NCI-H1417 (cell line): ENCODE measurements at regions not wholly inside any gene's neighbourhood (a gene's known extent, or its start where the extent isn't known, plus 50 kb on each side); places are given as distances from the start of the nearest gene placed in this dataset.
"Not testable (repeated sequence)": the region's sequence is repeated elsewhere in the genome, so short reads cannot be mapped to it uniquely, and the experiment has no call there.

Source experiments
- DNase-seq, 3 experiments: peaks; one replicate each; lab custom pipeline; 2025; lab: John Stamatoyannopoulos, UW

- no peak for DNase-seq
Observed at GRCh38 chrX:34404386-34405070, 252.6 kb downstream of the TMEM47 start.

GRCh38 chrX:34401411-34401810 is 255.7 kb downstream of the TMEM47 start:
- DNase-seq: no peak

GRCh38 chrX:34382416-34382815 is 250.3 kb upstream of the FAM47A start:
- DNase-seq: no peak

GRCh38 chrX:34381241-34381640 is 249.1 kb upstream of the FAM47A start:
- DNase-seq: no peak

GRCh38 chrX:34379891-34380290 is 247.8 kb upstream of the FAM47A start:
- no peak for DNase-seq

- no peak for DNase-seq
Observed at GRCh38 chrX:34377645-34378044, 245.5 kb upstream of the FAM47A start.

GRCh38 chrX:34371754-34372153 is 239.6 kb upstream of the FAM47A start:
- no peak for DNase-seq

GRCh38 chrX:34365471-34365870 is 233.4 kb upstream of the FAM47A start:
- DNase-seq: peak in 2 of 3 experiments; percentile 4 to 63

GRCh38 chrX:34350561-34351335 is 218.6 kb upstream of the FAM47A start:
- no peak for DNase-seq

GRCh38 chrX:34343001-34343400 is 210.9 kb upstream of the FAM47A start:
- no peak for DNase-seq

- DNase-seq: no peak
Observed at GRCh38 chrX:34341814-34342213, 209.7 kb upstream of the FAM47A start.

GRCh38 chrX:34341258-34341657 is 209.1 kb upstream of the FAM47A start:
- DNase-seq: peak in 1 of 3 experiments; percentile 23

- no peak for DNase-seq
Observed at GRCh38 chrX:34338046-34338445, 205.9 kb upstream of the FAM47A start.

- DNase-seq: not testable (repeated sequence)
Observed at GRCh38 chrX:34335376-34335775, 203.3 kb upstream of the FAM47A start.

- peak in 1 of 3 experiments; percentile 25 for DNase-seq
Observed at GRCh38 chrX:34332334-34332733, 200.2 kb upstream of the FAM47A start.

GRCh38 chrX:34325460-34325859 is 193.3 kb upstream of the FAM47A start:
- no peak for DNase-seq

GRCh38 chrX:34320424-34320823 is 188.3 kb upstream of the FAM47A start:
- not testable (repeated sequence) for DNase-seq

- peak; percentile 27 to 83 (median 35) for DNase-seq
Observed at GRCh38 chrX:34300871-34301270, 168.8 kb upstream of the FAM47A start.

GRCh38 chrX:34299451-34299967 is 167.4 kb upstream of the FAM47A start:
- no peak for DNase-seq

- DNase-seq: no peak
Observed at GRCh38 chrX:34294665-34295064, 162.6 kb upstream of the FAM47A start.

- no peak for DNase-seq
Observed at GRCh38 chrX:34288782-34289181, 156.7 kb upstream of the FAM47A start.

GRCh38 chrX:34279866-34280560 is 147.9 kb upstream of the FAM47A start:
- no peak for DNase-seq

GRCh38 chrX:34275699-34276098 is 143.6 kb upstream of the FAM47A start:
- DNase-seq: peak in 1 of 3 experiments; percentile 72
